ENCODE measurements at regions not wholly inside any gene's neighbourhood (a gene's known extent, or its start where the extent isn't known, plus 50 kb on each side); places are given as distances from the start of the nearest gene placed in this dataset.

- no peak for TF ChIP-seq Cebpa-rat (IDR thresholded peaks at IDR 0.05)
- Histone ChIP-seq H3K9me3 (replicated peaks in 1 of 11) (no peaks in the 10 kb centered on the region), H3K4me3 (no peak overlapping the region), H3K27me3 (no peaks in the 10 kb centered on the region), H3K36me3 (no peaks in the 10 kb centered on the region), H3K9ac (no peak overlapping the region), H3K4me1 (no peaks in the 10 kb centered on the region), H3K4me2 (no peak overlapping the region), H3K27ac (no peak overlapping the region), H4K20me1 (no peaks in the 10 kb centered on the region)
Measured at GRCh38 chr2:22900674-22901073, 484.3 kb upstream of the KLHL29 start.

- no peak overlapping the region for H3K27ac ChIP-seq
- no peak overlapping the region for H3K4me3 ChIP-seq
- no peak overlapping the region for H3K4me2 ChIP-seq
- H3K9ac ChIP-seq: no peak overlapping the region
- H3K4me1 ChIP-seq: no peaks in the 10 kb centered on the region
- H3K36me3 ChIP-seq: no peaks in the 10 kb centered on the region
- H4K20me1 ChIP-seq: no peaks in the 10 kb centered on the region
- no peaks in the 10 kb centered on the region for H3K27me3 ChIP-seq
- no peaks in the 10 kb centered on the region for H3K9me3 ChIP-seq (replicated peaks in 1 of 11)
- no peak for TF ChIP-seq Cebpa-rat (IDR thresholded peaks at IDR 0.05)
Measured at GRCh38 chr2:22901471-22902179, 483.4 kb upstream of the KLHL29 start.

GRCh38 chr2:22902180-22902550 is 482.8 kb upstream of the KLHL29 start:
- TF ChIP-seq Cebpa-rat (IDR thresholded peaks at IDR 0.05): no peak
- Histone ChIP-seq H3K4me3 (no peak overlapping the region), H4K20me1 (no peaks in the 10 kb centered on the region), H3K27ac (no peak overlapping the region), H3K27me3 (no peaks in the 10 kb centered on the region), H3K9ac (no peak overlapping the region), H3K4me1 (no peaks in the 10 kb centered on the region), H3K36me3 (no peaks in the 10 kb centered on the region), H3K9me3 (replicated peaks in 1 of 11) (no peaks in the 10 kb centered on the region), H3K4me2 (no peak overlapping the region)

- no peaks in the 10 kb centered on the region for H3K27me3 ChIP-seq
- H3K4me2 ChIP-seq: no peak overlapping the region
- no peaks in the 10 kb centered on the region for H3K4me1 ChIP-seq
- no peaks in the 10 kb centered on the region for H3K9me3 ChIP-seq (replicated peaks in 1 of 11)
- no peak for TF ChIP-seq Cebpa-rat (IDR thresholded peaks at IDR 0.05)
- H3K4me3 ChIP-seq: no peak overlapping the region
- H3K9ac ChIP-seq: no peak overlapping the region
- no peaks in the 10 kb centered on the region for H3K36me3 ChIP-seq
- H3K27ac ChIP-seq: no peak overlapping the region
- no peaks in the 10 kb centered on the region for H4K20me1 ChIP-seq
Measured at GRCh38 chr2:22902662-22903165, 482.3 kb upstream of the KLHL29 start.

- Histone ChIP-seq H4K20me1 (no peaks in the 10 kb centered on the region), H3K4me3 (no peak overlapping the region), H3K27ac (no peak overlapping the region), H3K4me1 (no peaks in the 10 kb centered on the region), H3K9ac (no peak overlapping the region), H3K27me3 (no peaks in the 10 kb centered on the region), H3K9me3 (replicated peaks in 1 of 11) (no peaks in the 10 kb centered on the region), H3K4me2 (no peak overlapping the region), H3K36me3 (no peaks in the 10 kb centered on the region)
- TF ChIP-seq Cebpa-rat (IDR thresholded peaks at IDR 0.05): no peak
Measured at GRCh38 chr2:22903616-22904015, 481.4 kb upstream of the KLHL29 start.

- no peak overlapping the region for H3K27ac ChIP-seq
- H3K4me2 ChIP-seq: no peak overlapping the region
- no peak for TF ChIP-seq Cebpa-rat (IDR thresholded peaks at IDR 0.05)
- no peaks in the 10 kb centered on the region for H3K27me3 ChIP-seq
- no peak overlapping the region for H3K4me3 ChIP-seq
- H3K9ac ChIP-seq: no peak overlapping the region
- no peaks in the 10 kb centered on the region for H3K4me1 ChIP-seq
- H3K9me3 ChIP-seq (replicated peaks in 1 of 11): no peaks in the 10 kb centered on the region
- H3K36me3 ChIP-seq: no peaks in the 10 kb centered on the region
- H4K20me1 ChIP-seq: no peaks in the 10 kb centered on the region
Measured at GRCh38 chr2:22904126-22904684, 480.8 kb upstream of the KLHL29 start.

GRCh38 chr2:22907330-22907729 is 477.6 kb upstream of the KLHL29 start:
- Histone ChIP-seq H3K4me2 (no peak overlapping the region), H3K9me3 (replicated peaks in 1 of 11) (no peaks in the 10 kb centered on the region), H3K27me3 (no peaks in the 10 kb centered on the region), H3K27ac (no peak overlapping the region), H4K20me1 (no peaks in the 10 kb centered on the region), H3K4me3 (no peak overlapping the region), H3K4me1 (no peaks in the 10 kb centered on the region), H3K9ac (no peak overlapping the region), H3K36me3 (no peaks in the 10 kb centered on the region)
- TF ChIP-seq Cebpa-rat (IDR thresholded peaks at IDR 0.05): no peak

- H3K9me3 ChIP-seq (replicated peaks in 1 of 11): no peaks in the 10 kb centered on the region
- TF ChIP-seq Cebpa-rat (IDR thresholded peaks at IDR 0.05): no peak
- H3K27me3 ChIP-seq: no peaks in the 10 kb centered on the region
- no peaks in the 10 kb centered on the region for H4K20me1 ChIP-seq
- no peak overlapping the region for H3K27ac ChIP-seq
- H3K4me3 ChIP-seq: no peak overlapping the region
- H3K9ac ChIP-seq: no peak overlapping the region
- H3K36me3 ChIP-seq: no peaks in the 10 kb centered on the region
- H3K4me2 ChIP-seq: no peak overlapping the region
- no peaks in the 10 kb centered on the region for H3K4me1 ChIP-seq
Measured at GRCh38 chr2:22912398-22912797, 472.6 kb upstream of the KLHL29 start.

GRCh38 chr2:22929998-22930397 is 455.0 kb upstream of the KLHL29 start:
- H3K4me2 ChIP-seq: no peak overlapping the region
- H3K27me3 ChIP-seq: no peaks in the 10 kb centered on the region
- no peak overlapping the region for H3K4me3 ChIP-seq
- no peaks in the 10 kb centered on the region for H3K9me3 ChIP-seq (replicated peaks in 1 of 11)
- TF ChIP-seq Cebpa-rat (IDR thresholded peaks at IDR 0.05): no peak
- H3K4me1 ChIP-seq: no peaks in the 10 kb centered on the region
- H3K9ac ChIP-seq: no peak overlapping the region
- no peak overlapping the region for H3K27ac ChIP-seq
- H4K20me1 ChIP-seq: no peaks in the 10 kb centered on the region
- H3K36me3 ChIP-seq: no peaks in the 10 kb centered on the region

- Histone ChIP-seq H3K36me3 (no peaks in the 10 kb centered on the region), H3K27me3 (no peaks in the 10 kb centered on the region), H4K20me1 (no peaks in the 10 kb centered on the region), H3K9ac (no peak overlapping the region), H3K4me3 (no peak overlapping the region), H3K4me2 (no peak overlapping the region), H3K9me3 (replicated peaks in 1 of 11) (no peaks in the 10 kb centered on the region), H3K27ac (no peak overlapping the region), H3K4me1 (no peaks in the 10 kb centered on the region)
- TF ChIP-seq Cebpa-rat (IDR thresholded peaks at IDR 0.05): no peak
Measured at GRCh38 chr2:22930781-22931180, 454.2 kb upstream of the KLHL29 start.
